IMR-90 (cell line): ENCODE measurements at regions not wholly inside any gene's neighbourhood (a gene's known extent, or its start where the extent isn't known, plus 50 kb on each side); places are given as distances from the start of the nearest gene placed in this dataset.

Experiments used
- ATAC-seq: fragments of 200-7000 bp; cut with Tn5 transposase; 2 replicates; pipeline ENCODE4 v1.9.1; 2020; ENCODE audit warnings: low read depth, mild to moderate bottlenecking, moderate library complexity
- BruUV-seq: library from RNA; stranded (reverse); fragments of 400-500 nt; replicated peaks from 2 replicates; lab custom pipeline; 2021; lab: Mats Ljungman, UMichigan
- CTCF ChIA-PET: fragments of 300-600 bp; formaldehyde crosslinking; extraction: SDS; loops from one replicate; lab custom pipeline; 2021; ENCODE audit warnings: antibody characterized with exemption; lab: Yijun Ruan, JAX
- POLR2A ChIA-PET: fragments of 300-600 bp; sonication (Branson Sonifier 250); formaldehyde crosslinking; loops from one replicate; lab custom pipeline; 2022; ENCODE audit warnings: antibody characterized with exemption; ENCODE audit not compliant: unreplicated experiment; lab: Charles Lee
- DNase-seq: peaks from one replicate; pipeline ENCODE4 v3.0.0; 2013
- H2AFZ ChIP-seq: replicated peaks from 2 replicates; pipeline ENCODE3; 2013; ENCODE audit warnings: low read length, mild to moderate bottlenecking; ENCODE audit not compliant: poor library complexity
- H2AK5ac ChIP-seq: 2 replicates; pipeline ENCODE4 v1.6.1; 2013; ENCODE audit warnings: low read depth, low read length, inconsistent platforms
- H2AK9ac ChIP-seq: replicated peaks from 2 replicates; pipeline ENCODE3; 2013; ENCODE audit warnings: mild to moderate bottlenecking, low read depth, low read length, moderate library complexity; ENCODE audit not compliant: poor library complexity
- H2BK120ac ChIP-seq: 2 replicates; pipeline ENCODE4 v1.6.1; 2013; ENCODE audit warnings: low read depth, low read length, inconsistent platforms
- H2BK15ac ChIP-seq: 3 replicates; pipeline ENCODE4 v1.6.1; 2013; ENCODE audit warnings: low read depth, low read length, inconsistent platforms
- H2BK20ac ChIP-seq: 2 replicates; pipeline ENCODE4 v1.6.1; 2013; ENCODE audit warnings: low read depth, mild to moderate bottlenecking, inconsistent platforms, low read length, moderate library complexity
- H2BK5ac ChIP-seq: 2 replicates; pipeline ENCODE4 v1.6.1; 2013; ENCODE audit warnings: mild to moderate bottlenecking, low read depth, low read length, inconsistent platforms; ENCODE audit not compliant: poor library complexity, severe bottlenecking
- H3K14ac ChIP-seq: replicated peaks from 2 replicates; pipeline ENCODE4 v1.6.1; 2013; ENCODE audit warnings: low read depth, low read length, inconsistent platforms
- H3K18ac ChIP-seq: 2 replicates; pipeline ENCODE4 v1.6.1; 2013; ENCODE audit warnings: low read depth, low read length, control low read depth
- H3K23ac ChIP-seq: 2 replicates; pipeline ENCODE4 v1.6.1; 2013; ENCODE audit warnings: low read depth, low read length, inconsistent platforms
- H3K27ac ChIP-seq: 2 replicates; pipeline ENCODE4 v1.5.1; 2013; ENCODE audit warnings: mild to moderate bottlenecking, control low read depth, low read length; ENCODE audit not compliant: insufficient read depth
- H3K27me3 ChIP-seq: 2 replicates; pipeline ENCODE4 v1.6.1; 2013; ENCODE audit warnings: low read length; ENCODE audit not compliant: control insufficient read depth, insufficient read depth
- H3K36me3 ChIP-seq: 2 replicates; pipeline ENCODE4 v1.6.1; 2013; ENCODE audit warnings: low read length, mixed read lengths; ENCODE audit not compliant: control insufficient read depth, insufficient read depth
- H3K4ac ChIP-seq: 2 replicates; pipeline ENCODE4 v1.6.1; 2013; ENCODE audit warnings: low read depth, low read length, inconsistent platforms
- H3K4me1 ChIP-seq: 2 replicates; pipeline ENCODE4 v1.6.1; 2013; ENCODE audit warnings: low read length, mixed read lengths; ENCODE audit not compliant: control insufficient read depth, insufficient read depth
- H3K4me2 ChIP-seq: 2 replicates; pipeline ENCODE4 v1.6.1; 2013; ENCODE audit warnings: low read depth, mild to moderate bottlenecking, control low read depth, low read length, moderate library complexity
- H3K4me3 ChIP-seq: 2 replicates; pipeline ENCODE4 v1.5.1; 2013; ENCODE audit warnings: low read depth, mild to moderate bottlenecking, control low read depth, low read length, moderate library complexity; ENCODE audit not compliant: insufficient read depth
- H3K56ac ChIP-seq: 2 replicates; pipeline ENCODE4 v1.6.1; 2013; ENCODE audit warnings: low read length, inconsistent platforms; ENCODE audit not compliant: insufficient read depth; ENCODE audit errors: extremely low read depth
- H3K79me1 ChIP-seq, 2 experiments: 2 replicates each; pipeline ENCODE4 v1.6.1; 2013; ENCODE audit warnings: low read length in 2 of 2, inconsistent platforms in 1 of 2, low read depth in 1 of 2
- H3K9ac ChIP-seq: 2 replicates; pipeline ENCODE4 v1.6.1; 2013; ENCODE audit warnings: low read depth, low read length, control low read depth
- H3K9me1 ChIP-seq: 2 replicates; pipeline ENCODE4 v1.6.1; 2013; ENCODE audit warnings: low read length, inconsistent platforms; ENCODE audit not compliant: insufficient read depth
- H3K9me3 ChIP-seq: 2 replicates; pipeline ENCODE4 v1.6.1; 2013; ENCODE audit warnings: low read length; ENCODE audit not compliant: control insufficient read depth, insufficient read depth
- H4K20me1 ChIP-seq: 2 replicates; pipeline ENCODE4 v1.6.1; 2013; ENCODE audit warnings: low read length, inconsistent platforms; ENCODE audit not compliant: insufficient read depth
- H4K5ac ChIP-seq: 2 replicates; pipeline ENCODE4 v1.6.1; 2013; ENCODE audit warnings: mild to moderate bottlenecking, low read depth, low read length, control low read depth
- H4K8ac ChIP-seq, 2 experiments: 2 replicates each; pipeline ENCODE4 v1.6.1; 2013; ENCODE audit warnings: low read depth in 2 of 2, low read length in 2 of 2, control low read depth in 1 of 2, inconsistent platforms in 1 of 2
- H4K91ac ChIP-seq: 2 replicates; pipeline ENCODE4 v1.6.1; 2013; ENCODE audit warnings: low read depth, low read length, inconsistent platforms; ENCODE audit not compliant: insufficient read depth
- BHLHE40 ChIP-seq: fragments of 150-350 bp; IDR thresholded peaks from 2 replicates; pipeline ENCODE4 v1.6.1; 2016; ENCODE audit warnings: mild to moderate bottlenecking, low read depth, low read length
- CEBPB ChIP-seq: IDR thresholded peaks from 2 replicates; pipeline ENCODE4 v1.6.1; 2012; ENCODE audit warnings: low read depth, low read length, improper control_type of control experiment
- CHD1 ChIP-seq: IDR thresholded peaks from 2 replicates; pipeline ENCODE4 v1.6.1; 2012; ENCODE audit warnings: low read depth, low read length, improper control_type of control experiment
- CTCF ChIP-seq: conservative IDR thresholded peaks from 2 replicates; pipeline ENCODE4 v1.5.1; 2012; ENCODE audit warnings: mild to moderate bottlenecking, low read depth, low read length, improper control_type of control experiment
- ELK1 ChIP-seq: fragments of 150-350 bp; IDR thresholded peaks from 2 replicates; pipeline ENCODE4 v1.6.1; 2016; ENCODE audit warnings: low read depth, mild to moderate bottlenecking, low read length, moderate library complexity, borderline replicate concordance
- FOS ChIP-seq: fragments of 150-350 bp; IDR thresholded peaks from 2 replicates; pipeline ENCODE4 v1.6.1; 2016; ENCODE audit warnings: low read depth, low read length
- MAFK ChIP-seq: IDR thresholded peaks from 2 replicates; pipeline ENCODE4 v1.6.1; 2012; ENCODE audit warnings: low read depth, low read length, improper control_type of control experiment
- MAZ ChIP-seq: IDR thresholded peaks from 2 replicates; pipeline ENCODE4 v1.6.1; 2012; ENCODE audit warnings: low read depth, mild to moderate bottlenecking, low read length, improper control_type of control experiment, moderate library complexity, borderline replicate concordance
- MXI1 ChIP-seq: IDR thresholded peaks from 2 replicates; pipeline ENCODE4 v1.6.1; 2012; ENCODE audit warnings: low read depth, mild to moderate bottlenecking, low read length, moderate library complexity, borderline replicate concordance
- NFE2L2 ChIP-seq: fragments of 150-350 bp; IDR thresholded peaks from 2 replicates; pipeline ENCODE4 v1.6.1; 2016; ENCODE audit warnings: low read depth, mild to moderate bottlenecking, low read length
- POLR2A ChIP-seq: IDR thresholded peaks from 2 replicates; pipeline ENCODE4 v1.6.1; 2012; ENCODE audit warnings: mild to moderate bottlenecking, low read depth, low read length
- RAD21 ChIP-seq: IDR thresholded peaks from 2 replicates; pipeline ENCODE4 v1.6.1; 2012; ENCODE audit warnings: low read length, improper control_type of control experiment
- RCOR1 ChIP-seq: IDR thresholded peaks from 2 replicates; pipeline ENCODE4 v1.6.1; 2012; ENCODE audit warnings: mild to moderate bottlenecking, low read length, improper control_type of control experiment; ENCODE audit not compliant: insufficient replicate concordance
- RFX5 ChIP-seq: IDR thresholded peaks from 2 replicates; pipeline ENCODE4 v1.8.0; 2012; ENCODE audit warnings: low read depth, mild to moderate bottlenecking, low read length, moderate library complexity
- SMC3 ChIP-seq: fragments of 150-350 bp; IDR thresholded peaks from 2 replicates; pipeline ENCODE4 v1.6.1; 2016; ENCODE audit warnings: low read depth, mild to moderate bottlenecking, antibody characterized with exemption, low read length, moderate library complexity
- USF2 ChIP-seq: fragments of 150-350 bp; IDR thresholded peaks from 2 replicates; pipeline ENCODE4 v1.6.1; 2017; ENCODE audit warnings: mild to moderate bottlenecking, antibody characterized with exemption, low read length, low read depth
- WGBS, 2 experiments: methylation state at CpG; one replicate each; pipeline versions ENCODE4 v1.1.5 to v1.1.7; 2013; ENCODE audit warnings: missing lambda C conversion rate in 2 of 2; ENCODE audit not compliant: insufficient read length in 1 of 2; ENCODE audit errors: extremely low coverage in 2 of 2; 5-methylcytosine and 5-hydroxymethylcytosine counted together
- dilution Hi-C: fragments of 300-500 bp; cut with HindIII; formaldehyde crosslinking; loops from one replicate; pipeline ENCODE4 v1.14.3; 2018; ENCODE audit warnings: low sequenced_read_pairs; ENCODE audit not compliant: unreplicated experiment
- in situ Hi-C: fragments of 300-500 bp; cut with MboI; formaldehyde crosslinking; loops from 3 replicates; pipeline ENCODE4 v1.14.3; 2019; ENCODE audit warnings: low sequenced_read_pairs, inconsistent platforms, mixed read lengths
- intact Hi-C: fragments of 100-400 bp; cut with micrococcal nuclease; formaldehyde crosslinking; loops from 2 replicates; pipeline ENCODE4 v1.10.0; 2022

- peaks cover 31% of the 10 kb centered on the region for H3K27me3 ChIP-seq
- no peaks in the 10 kb centered on the region for H3K36me3 ChIP-seq
- POLR2A ChIA-PET = no interaction called here
- no peak overlapping the region for H3K4me2 ChIP-seq
- no CpG with 5 or more reads among the region's 1 CpG for WGBS, 2 experiments
- H4K8ac ChIP-seq = no peak overlapping the region
- no peak overlapping the region for H3K14ac ChIP-seq
- H3K4me1 ChIP-seq = no peaks in the 10 kb centered on the region
- H2BK15ac ChIP-seq = no peak overlapping the region
- no peak overlapping the region for H2AK5ac ChIP-seq
- no peak overlapping the region for H4K5ac ChIP-seq
- H2AFZ ChIP-seq = no peak overlapping the region
- in situ Hi-C loops (loop anchor here (25.0 kb wide), 1 partner anchor 840 kb away; no protein-coding TSS in a partner anchor), intact Hi-C loops (loop anchor here (2.0 to 10.0 kb wide), 3 partner anchors 54 to 852 kb away; partner anchors contain the start of gene DNTTIP2), dilution Hi-C loops (no loop called here)
- no peak overlapping the region for H3K4me3 ChIP-seq
- H3K9me3 ChIP-seq = no peaks in the 10 kb centered on the region
- H3K9me1 ChIP-seq = no peaks in the 10 kb centered on the region
- no peak overlapping the region for H2BK120ac ChIP-seq
- DNase-seq = no peak
- no peak overlapping the region for H2AK9ac ChIP-seq
- no peak for TF ChIP-seq RCOR1
- TF ChIP-seq RFX5 = no peak
- no peak for TF ChIP-seq FOS
- TF ChIP-seq SMC3 = no peak
- no peak for TF ChIP-seq POLR2A
- no peak for TF ChIP-seq MAZ
- no peak for TF ChIP-seq CHD1
- no peak for TF ChIP-seq CTCF
- no peak for TF ChIP-seq NFE2L2
- TF ChIP-seq RAD21 = no peak
- TF ChIP-seq MXI1 = no peak
- TF ChIP-seq BHLHE40 = no peak
- TF ChIP-seq MAFK = no peak
- TF ChIP-seq ELK1 = no peak
- no peak for TF ChIP-seq USF2
- TF ChIP-seq CEBPB = no peak
- no peaks in the 10 kb centered on the region for H4K20me1 ChIP-seq
- H3K18ac ChIP-seq = no peak overlapping the region
- H3K4ac ChIP-seq = no peak overlapping the region
- no peak for ATAC-seq
- H2BK20ac ChIP-seq = no peak overlapping the region
- H3K27ac ChIP-seq = no peak overlapping the region
- CTCF ChIA-PET = no interaction called here
- H3K56ac ChIP-seq = no peak overlapping the region
- no peak overlapping the region for H3K23ac ChIP-seq
- no peak overlapping the region for H3K9ac ChIP-seq
- no peaks in the 10 kb centered on the region for H3K79me1 ChIP-seq
- BruUV-seq = no TSS peak
- no peak overlapping the region for H4K91ac ChIP-seq
- H2BK5ac ChIP-seq = no peak overlapping the region
Measured at GRCh38 chr1:93022580-93022979, 56.5 kb upstream of the MTF2 start.
